GM19043 (cell line): ENCODE measurements at regions not wholly inside any gene's neighbourhood (a gene's known extent, or its start where the extent isn't known, plus 50 kb on each side); places are given as distances from the start of the nearest gene placed in this dataset.
"Not testable (repeated sequence)": the region's sequence is repeated elsewhere in the genome, so short reads cannot be mapped to it uniquely, and the experiment has no call there.

ENCODE experiments used
- ATAC-seq: cut with Tn5 transposase; IDR thresholded peaks from one replicate; pipeline ENCODE4 v1.9.1; 2021; ENCODE audit warnings: low read depth; ENCODE audit not compliant: unreplicated experiment

GRCh38 chr13:83024955-83025594 lies 857.2 kb downstream of the SLITRK1 start:
- no peak for ATAC-seq

GRCh38 chr13:83024232-83024631 lies 858.0 kb downstream of the SLITRK1 start:
- ATAC-seq = no peak

GRCh38 chr13:83019986-83020385 lies 862.3 kb downstream of the SLITRK1 start:
- no peak for ATAC-seq

- ATAC-seq = no peak
Measured at GRCh38 chr13:83009987-83010386, 872.3 kb downstream of the SLITRK1 start.

- ATAC-seq = no peak
Measured at GRCh38 chr13:83008212-83008929, 873.9 kb downstream of the SLITRK1 start.

- no peak for ATAC-seq
Measured at GRCh38 chr13:83007226-83007625, 875.0 kb downstream of the SLITRK1 start.

GRCh38 chr13:83003185-83003584 lies 879.1 kb downstream of the SLITRK1 start:
- ATAC-seq = no peak

GRCh38 chr13:82993417-82993816 lies 888.9 kb downstream of the SLITRK1 start:
- ATAC-seq = no peak

GRCh38 chr13:82976499-82976898 lies 905.8 kb downstream of the SLITRK1 start:
- ATAC-seq = no peak

- no peak for ATAC-seq
Measured at GRCh38 chr13:82963226-82964099, 918.8 kb downstream of the SLITRK1 start.

GRCh38 chr13:82962397-82962796 lies 919.9 kb downstream of the SLITRK1 start:
- no peak for ATAC-seq

GRCh38 chr13:82961757-82962156 lies 920.5 kb downstream of the SLITRK1 start:
- ATAC-seq = no peak

- not testable (repeated sequence) for ATAC-seq
Measured at GRCh38 chr13:82952336-82952735, 929.9 kb downstream of the SLITRK1 start.

GRCh38 chr13:82947683-82948082 lies 934.6 kb downstream of the SLITRK1 start:
- no peak for ATAC-seq

- no peak for ATAC-seq
Measured at GRCh38 chr13:82947191-82947621, 935.1 kb downstream of the SLITRK1 start.

GRCh38 chr13:82938644-82939043 lies 943.6 kb downstream of the SLITRK1 start:
- no peak for ATAC-seq

GRCh38 chr13:82934000-82934399 lies 948.3 kb downstream of the SLITRK1 start:
- ATAC-seq = no peak

- ATAC-seq = no peak
Measured at GRCh38 chr13:82925114-82925513, 957.2 kb downstream of the SLITRK1 start.

GRCh38 chr13:82917984-82918383 lies 964.3 kb downstream of the SLITRK1 start:
- ATAC-seq = no peak

GRCh38 chr13:82912564-82912963 lies 969.7 kb downstream of the SLITRK1 start:
- ATAC-seq = no peak

- no peak for ATAC-seq
Measured at GRCh38 chr13:82905071-82905470, 977.2 kb downstream of the SLITRK1 start.
